NCI-H1417 treated with DMSO at 0.1 percent for 48 hours (cell line): ENCODE measurements at regions not wholly inside any gene's neighbourhood (a gene's known extent, or its start where the extent isn't known, plus 50 kb on each side); places are given as distances from the start of the nearest gene placed in this dataset.

Experiments
- DNase-seq: peaks from one replicate; lab custom pipeline; 2025; lab: John Stamatoyannopoulos, UW

DNA sequence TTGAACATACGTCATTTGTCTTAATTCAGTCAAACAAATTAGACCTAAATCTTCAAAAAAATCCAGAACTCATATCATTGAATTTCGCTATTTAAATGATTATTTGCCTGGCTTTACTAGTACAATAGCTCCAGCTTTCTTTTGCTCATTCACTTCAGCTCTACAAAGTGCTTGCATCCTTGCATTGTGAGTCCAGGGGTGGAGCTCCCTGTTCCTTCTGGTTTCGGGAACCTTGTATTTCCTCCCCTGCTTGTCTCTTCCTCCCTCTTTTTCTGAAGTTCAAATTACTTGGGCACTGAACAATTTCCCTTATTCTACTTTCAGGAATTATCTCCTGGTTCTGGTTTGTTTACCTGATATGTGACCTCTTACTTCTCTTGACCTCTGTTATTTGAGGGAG, 58.1 kb upstream of the KITLG start:
- DNase-seq: no peak

DNA sequence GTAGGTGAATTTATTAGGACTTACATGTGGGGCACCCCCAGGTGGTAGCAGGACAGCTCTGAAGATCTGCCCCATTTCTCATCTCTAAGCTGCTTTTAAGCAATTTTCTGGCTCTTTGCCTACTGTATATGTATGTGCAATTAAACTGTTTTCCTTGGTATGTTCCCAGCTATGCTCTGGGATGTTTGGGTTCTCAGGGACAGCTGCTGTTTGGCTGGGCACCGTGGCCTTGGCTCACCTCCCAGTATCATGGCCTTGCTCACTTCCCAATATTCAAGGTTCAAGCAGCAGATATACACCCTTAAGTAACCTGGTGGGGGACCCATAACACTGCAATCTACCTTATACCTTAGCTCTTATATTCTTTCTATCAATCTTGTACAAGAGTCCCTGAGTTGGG, 53.7 kb upstream of the KITLG start:
- DNase-seq: no peak

DNA sequence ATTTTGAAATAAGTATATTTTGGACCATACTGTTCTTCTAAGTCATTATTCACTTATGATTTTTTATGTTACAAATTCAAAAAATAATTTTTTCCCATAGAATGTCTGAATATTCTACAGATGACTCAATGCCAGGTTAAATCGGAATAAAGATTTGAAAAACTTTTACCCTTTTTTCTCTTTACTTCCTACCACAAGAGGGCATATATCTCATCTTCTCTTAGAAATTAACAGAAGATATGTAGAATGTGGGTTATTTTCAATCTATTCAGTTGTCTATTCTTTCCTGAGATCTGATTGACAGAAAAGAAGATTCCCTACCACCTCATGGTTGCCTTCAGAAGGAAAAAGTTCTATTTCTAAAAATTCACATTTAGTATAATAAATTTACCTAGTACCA, 53.0 kb upstream of the KITLG start:
- DNase-seq: no peak

DNA sequence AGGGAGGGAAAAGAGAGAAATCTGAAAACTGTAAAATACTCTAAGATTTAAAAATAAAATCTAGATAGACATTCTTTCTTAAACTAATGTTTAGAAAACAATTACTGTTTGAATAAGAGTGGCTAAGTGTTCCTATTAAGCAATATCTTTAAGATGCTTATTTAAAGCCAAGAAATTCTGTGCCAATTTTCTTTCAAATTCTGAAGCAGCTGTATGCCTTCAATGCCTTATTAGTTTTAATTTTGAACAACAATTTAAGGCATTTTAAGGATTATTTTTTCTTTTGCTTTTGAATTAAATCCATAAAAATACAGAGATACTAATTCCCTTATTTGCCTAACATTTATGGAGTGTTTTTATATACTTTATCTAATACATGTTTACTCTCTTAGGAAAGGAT, 50.3 kb upstream of the KITLG start:
- DNase-seq: no peak
